Superior temporal gyrus (tissue), 1 donor: ENCODE measurements at regions not wholly inside any gene's neighbourhood (a gene's known extent, or its start where the extent isn't known, plus 50 kb on each side); places are given as distances from the start of the nearest gene placed in this dataset.
"Not testable (repeated sequence)": the region's sequence is repeated elsewhere in the genome, so short reads cannot be mapped to it uniquely, and the experiment has no call there.

Experiments
- DNase-seq: peaks from one replicate; pipeline ENCODE4 v3.0.0-alpha.2; 2016; ENCODE audit errors: extremely low spot score

- DNase-seq, result not testable (repeated sequence)
Measured at GRCh38 chr15:20473465-20473864, 68.1 kb downstream of the GOLGA6L6 start.

GRCh38 chr15:20472983-20473382, 68.6 kb downstream of the GOLGA6L6 start:
- not testable (repeated sequence) for DNase-seq

- not testable (repeated sequence) for DNase-seq
Measured at GRCh38 chr15:20470810-20471209, 70.8 kb downstream of the GOLGA6L6 start.

GRCh38 chr15:20441138-20441537, 100.5 kb downstream of the GOLGA6L6 start:
- DNase-seq, result not testable (repeated sequence)

- DNase-seq, result not testable (repeated sequence)
Measured at GRCh38 chr15:20440390-20440789, 101.2 kb downstream of the GOLGA6L6 start.

- not testable (repeated sequence) for DNase-seq
Measured at GRCh38 chr15:20439111-20439510, 102.5 kb downstream of the GOLGA6L6 start.

- DNase-seq, result not testable (repeated sequence)
Measured at GRCh38 chr15:20438255-20438654, 103.3 kb downstream of the GOLGA6L6 start.

GRCh38 chr15:20433468-20433867, 108.1 kb downstream of the GOLGA6L6 start:
- not testable (repeated sequence) for DNase-seq

- not testable (repeated sequence) for DNase-seq
Measured at GRCh38 chr15:20430495-20430894, 111.1 kb downstream of the GOLGA6L6 start.

- DNase-seq, result not testable (repeated sequence)
Measured at GRCh38 chr15:20420710-20421109, 120.9 kb downstream of the GOLGA6L6 start.

GRCh38 chr15:20416618-20417017, 125.0 kb downstream of the GOLGA6L6 start:
- not testable (repeated sequence) for DNase-seq

GRCh38 chr15:20409667-20410198, 131.9 kb downstream of the GOLGA6L6 start:
- not testable (repeated sequence) for DNase-seq

- no peak for DNase-seq
Measured at GRCh38 chr15:20409247-20409646, 132.4 kb downstream of the GOLGA6L6 start.

GRCh38 chr15:20407553-20407952, 134.0 kb downstream of the GOLGA6L6 start:
- DNase-seq, result no peak

GRCh38 chr15:20404571-20404970, 137.0 kb downstream of the GOLGA6L6 start:
- DNase-seq, result not testable (repeated sequence)

GRCh38 chr15:20402586-20402985, 139.0 kb downstream of the GOLGA6L6 start:
- not testable (repeated sequence) for DNase-seq

- not testable (repeated sequence) for DNase-seq
Measured at GRCh38 chr15:20401058-20401457, 140.5 kb downstream of the GOLGA6L6 start.

GRCh38 chr15:20398680-20399079, 142.9 kb downstream of the GOLGA6L6 start:
- DNase-seq, result not testable (repeated sequence)

GRCh38 chr15:20388161-20388560, 153.4 kb downstream of the GOLGA6L6 start:
- not testable (repeated sequence) for DNase-seq

- DNase-seq, result no peak
Measured at GRCh38 chr15:20386198-20386597, 155.4 kb downstream of the GOLGA6L6 start.

GRCh38 chr15:20380199-20380598, 161.4 kb downstream of the GOLGA6L6 start:
- DNase-seq, result not testable (repeated sequence)

- no peak for DNase-seq
Measured at GRCh38 chr15:20376872-20377271, 164.7 kb downstream of the GOLGA6L6 start.

GRCh38 chr15:20372416-20372815, 169.2 kb downstream of the GOLGA6L6 start:
- DNase-seq, result not testable (repeated sequence)

- DNase-seq, result no peak
Measured at GRCh38 chr15:20369500-20369899, 172.1 kb downstream of the GOLGA6L6 start.
